HUDEP-2 (cell line): ENCODE measurements at regions not wholly inside any gene's neighbourhood (a gene's known extent, or its start where the extent isn't known, plus 50 kb on each side); places are given as distances from the start of the nearest gene placed in this dataset.
A peak's percentile ranks its signal among the peaks of the same experiment; 100 is the strongest.

Source experiments
- DNase-seq, 76 experiments: peaks; one replicate each; lab custom pipeline; 2025; ENCODE audit not compliant: unreplicated experiment in 76 of 76; lab: John Stamatoyannopoulos, UW

DNA sequence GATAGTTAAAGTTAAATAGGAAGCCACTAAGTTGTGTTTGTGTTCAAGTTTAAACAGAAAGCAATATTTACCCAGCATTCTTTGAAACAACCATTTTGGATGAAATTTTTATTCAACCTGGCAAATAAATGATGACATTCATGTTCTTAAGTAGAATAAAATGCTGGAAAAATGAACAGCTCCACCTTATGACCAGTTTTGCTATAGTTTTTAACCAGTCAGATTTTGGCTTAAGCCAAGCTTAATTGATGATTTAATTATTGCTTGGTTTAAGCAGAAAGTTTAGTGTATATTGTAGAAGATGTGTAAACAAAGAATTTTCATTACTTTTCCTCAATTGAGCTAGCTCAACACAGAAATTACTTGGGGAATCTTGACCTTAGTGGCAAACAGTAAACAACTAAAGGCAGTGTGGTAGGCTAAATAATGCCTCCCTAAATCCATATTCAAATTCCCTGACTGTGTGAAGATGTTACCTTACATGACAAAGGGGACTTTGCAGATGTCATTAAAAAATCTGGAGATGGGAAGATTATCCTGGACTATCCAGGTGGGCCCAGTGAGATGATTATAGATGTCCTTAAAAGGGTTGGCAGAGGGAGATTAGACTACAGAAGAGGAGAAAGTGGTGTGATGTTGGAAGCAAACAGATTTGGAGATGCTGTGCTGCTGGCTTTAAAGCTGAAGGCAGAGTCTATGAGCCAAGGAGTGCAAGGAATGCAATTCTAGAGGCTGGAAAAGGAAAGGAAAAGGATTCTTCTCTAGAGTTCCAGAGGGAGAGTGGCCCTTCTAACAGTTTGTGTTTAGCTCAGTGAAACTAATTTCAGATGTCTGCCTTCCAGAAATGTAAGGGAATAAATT, 448.6 kb upstream of the GOLIM4 start:
- DNase-seq, result no peak

DNA sequence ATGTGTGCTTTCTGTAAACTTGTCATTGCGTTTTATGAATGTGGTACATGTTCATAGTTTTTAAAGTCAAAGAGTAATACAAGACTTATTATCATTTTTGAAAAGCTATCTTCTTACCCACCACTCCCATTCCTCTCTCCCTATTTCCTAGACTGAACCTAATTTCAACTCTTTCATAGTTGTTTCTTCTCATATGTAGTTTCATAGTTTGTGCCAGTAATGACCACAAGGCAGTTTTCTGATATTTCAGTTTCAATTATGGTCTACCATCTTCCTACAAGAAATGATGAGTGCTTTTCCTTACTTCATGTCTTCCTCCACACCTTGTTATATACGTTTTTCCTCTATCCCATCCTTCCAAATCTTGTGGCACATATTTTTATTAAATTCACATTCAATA, 445.0 kb upstream of the GOLIM4 start:
- DNase-seq, result no peak

DNA sequence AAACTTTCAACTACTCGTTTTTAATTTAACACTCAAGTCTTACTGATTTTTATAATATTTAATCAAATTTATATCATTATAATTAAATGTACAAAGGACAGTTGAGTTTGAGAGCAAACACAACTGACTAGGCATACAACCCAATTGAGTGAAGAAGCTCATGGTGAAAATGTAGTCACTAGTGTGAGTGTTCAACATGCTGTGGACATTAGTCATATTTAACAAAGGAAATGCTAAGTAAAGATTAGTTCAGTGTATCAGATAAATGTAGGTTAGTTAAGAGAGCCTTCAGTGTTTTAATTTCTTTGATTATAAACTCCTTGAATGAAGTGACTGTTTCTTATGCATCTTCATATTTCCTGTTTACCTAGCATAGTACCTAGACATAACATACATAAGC, 444.2 kb upstream of the GOLIM4 start:
- no peak for DNase-seq

DNA sequence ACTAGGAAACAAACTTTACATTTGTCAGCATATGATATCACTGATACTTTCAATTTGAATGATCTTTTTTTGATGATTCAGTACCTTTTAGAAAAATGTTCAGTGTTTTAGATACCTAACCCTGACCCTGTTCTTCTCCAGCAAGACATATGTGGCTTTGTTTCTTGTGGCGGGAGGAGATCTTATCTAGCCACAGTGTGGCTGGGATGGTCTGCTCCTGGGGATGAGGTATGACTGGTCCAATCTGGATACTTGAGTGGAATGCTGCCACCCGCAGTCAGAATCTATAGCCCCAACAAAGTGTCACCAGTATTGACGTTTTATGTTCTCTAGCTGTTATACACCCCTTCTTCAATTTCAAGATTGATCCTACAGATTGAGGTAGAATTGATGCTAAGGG, 439.0 kb upstream of the GOLIM4 start:
- peak in 1 of 76 experiments; percentile 8 for DNase-seq

DNA sequence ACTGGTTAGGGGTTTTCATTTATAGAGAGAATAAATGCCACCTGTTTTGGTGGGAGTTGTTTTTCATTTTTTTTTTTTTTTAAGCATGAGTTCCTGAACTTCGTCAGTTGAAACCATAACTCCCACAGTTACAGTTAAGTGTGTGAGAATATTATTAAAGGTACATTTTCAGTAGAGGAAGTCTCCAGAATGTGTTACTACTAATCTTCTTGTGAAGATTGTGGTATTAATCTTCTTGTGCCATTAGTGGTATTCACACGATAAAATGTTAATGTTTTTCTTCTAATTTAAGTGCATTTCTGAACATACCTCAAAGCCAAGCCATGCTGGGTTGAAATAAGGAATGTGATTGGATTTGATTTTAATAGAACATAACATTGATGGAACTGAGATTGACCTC, 437.9 kb upstream of the GOLIM4 start:
- DNase-seq, result no peak

DNA sequence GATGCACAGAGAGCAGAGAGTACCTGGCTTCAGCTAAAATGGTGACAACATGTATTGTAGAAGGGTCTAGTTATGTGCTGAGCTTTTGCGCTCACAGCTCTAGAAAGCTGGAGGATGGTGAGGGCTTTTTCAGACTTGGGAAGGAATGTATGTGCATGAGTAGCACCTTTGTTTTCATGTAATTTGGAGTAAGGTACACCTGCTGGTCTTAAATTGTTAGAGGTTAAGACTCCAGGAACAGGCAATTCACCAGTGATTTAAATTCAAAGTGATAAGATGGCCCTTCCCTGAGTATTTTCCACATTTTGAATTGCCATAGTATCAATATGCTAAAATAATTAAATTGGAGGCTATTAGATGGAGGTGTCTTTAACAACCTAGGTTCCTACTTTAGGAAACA, 436.4 kb upstream of the GOLIM4 start:
- DNase-seq, result no peak

DNA sequence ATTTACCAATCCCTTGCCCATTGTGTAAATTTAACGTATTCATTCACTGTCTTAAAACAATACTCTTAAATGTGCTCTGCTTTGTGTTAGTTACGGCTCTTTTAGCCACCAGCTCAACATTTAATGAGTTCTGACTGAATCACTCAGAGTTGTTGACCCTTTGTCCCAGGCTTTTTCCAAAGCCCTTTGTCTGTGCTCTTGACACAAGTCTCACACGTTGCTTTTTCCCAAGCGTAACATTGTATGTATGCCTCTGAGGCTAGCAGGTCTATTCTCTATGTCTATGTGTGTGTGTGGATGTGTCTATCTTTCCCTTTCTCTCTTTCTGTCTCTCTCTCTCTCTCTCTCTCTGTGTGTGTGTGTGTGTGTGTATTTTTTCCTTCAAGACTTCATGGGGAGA, 435.4 kb upstream of the GOLIM4 start:
- DNase-seq, result no peak

DNA sequence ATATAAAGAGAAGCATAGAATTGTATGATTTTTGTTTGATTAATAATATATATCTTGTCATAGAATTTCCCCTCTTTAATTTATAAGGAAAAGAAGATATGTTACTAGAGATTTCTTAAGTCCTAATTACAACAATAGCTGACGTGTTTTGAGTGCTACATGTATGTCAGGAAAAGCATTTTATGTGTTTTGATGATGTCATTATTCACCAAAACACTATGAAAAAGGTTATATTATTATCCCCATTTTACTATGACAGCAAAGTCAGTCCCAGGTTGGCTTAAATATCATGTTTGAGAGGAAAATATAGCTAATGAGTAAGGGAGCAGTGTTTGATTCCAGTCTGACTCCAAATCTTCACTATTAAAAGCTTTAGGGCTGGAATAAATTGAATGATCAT, 428.4 kb upstream of the GOLIM4 start:
- DNase-seq, result no peak

DNA sequence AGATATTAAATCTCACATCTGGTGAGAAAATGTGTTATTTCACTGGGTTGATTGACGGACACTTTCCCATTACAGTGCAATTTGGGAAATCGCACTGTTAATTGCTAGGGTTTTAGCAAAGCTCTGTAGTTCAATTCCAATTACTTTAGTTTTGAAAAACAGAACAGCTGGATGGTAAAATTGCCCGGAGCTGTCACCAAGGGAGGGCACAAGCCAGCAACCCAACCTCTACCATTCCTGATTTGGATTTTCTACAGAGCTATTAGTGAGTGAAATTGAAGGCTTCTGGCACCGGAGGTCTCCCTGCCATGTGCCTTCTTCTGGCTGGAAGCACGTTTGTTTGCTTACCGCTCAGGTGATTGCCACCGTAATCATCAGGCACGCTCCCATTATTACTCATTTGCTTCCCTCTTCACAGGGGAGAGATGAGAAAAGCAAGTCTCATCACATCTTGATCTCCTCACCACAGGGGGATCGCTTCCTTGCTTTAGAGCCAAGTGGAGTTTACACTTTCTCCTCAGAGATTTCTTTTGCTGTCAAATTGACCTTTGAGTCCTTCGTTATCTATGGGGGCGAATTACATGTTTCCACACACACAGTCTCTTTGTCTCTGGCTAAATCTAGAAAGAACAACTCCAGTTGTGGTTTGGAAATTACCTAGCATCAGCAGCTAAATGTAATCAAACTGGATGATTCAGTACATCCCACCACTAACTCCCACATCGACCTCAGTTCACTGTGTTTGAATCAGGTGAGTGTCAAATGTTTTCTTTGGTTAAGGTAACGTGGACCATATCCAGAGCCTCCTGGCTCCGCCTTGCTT, 421.7 kb upstream of the GOLIM4 start:
- no peak for DNase-seq

DNA sequence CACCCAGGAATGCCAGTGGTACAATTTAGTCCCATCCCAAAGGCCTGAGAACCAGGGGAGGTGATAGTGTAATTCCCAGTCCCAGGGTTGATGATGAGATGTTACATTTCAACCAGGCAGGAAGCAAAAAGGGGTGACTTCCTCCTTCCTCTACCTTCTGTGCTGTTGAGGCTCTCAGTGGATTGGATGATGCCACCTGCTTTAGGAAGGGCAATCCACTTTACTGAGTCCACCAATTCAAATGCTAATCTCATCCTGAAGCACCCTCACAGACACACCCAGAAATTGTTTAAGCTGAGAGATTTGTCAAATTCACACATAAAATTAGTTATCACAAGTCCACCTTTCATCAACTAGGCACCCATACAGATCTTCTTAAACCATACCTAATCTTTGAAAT, 418.5 kb upstream of the GOLIM4 start:
- no peak for DNase-seq

DNA sequence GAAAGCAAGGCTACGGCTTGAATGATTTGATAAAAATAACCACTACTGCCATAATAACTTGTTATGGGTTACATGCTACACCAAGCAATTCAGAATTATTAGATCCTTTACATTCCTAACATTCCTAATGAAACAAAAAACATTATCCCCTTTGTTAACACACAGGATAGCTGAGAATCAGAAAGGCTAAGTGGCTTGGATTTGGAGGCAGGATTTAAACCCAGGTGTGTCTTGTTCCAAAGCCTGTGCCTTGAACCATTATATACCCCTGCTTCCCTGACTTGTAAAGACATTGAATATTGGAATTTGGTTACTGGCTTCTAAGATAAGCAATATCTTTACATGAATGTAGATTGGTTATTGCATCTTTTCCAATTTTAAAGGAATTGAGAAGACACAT, 417.1 kb upstream of the GOLIM4 start:
- DNase-seq, result no peak

DNA sequence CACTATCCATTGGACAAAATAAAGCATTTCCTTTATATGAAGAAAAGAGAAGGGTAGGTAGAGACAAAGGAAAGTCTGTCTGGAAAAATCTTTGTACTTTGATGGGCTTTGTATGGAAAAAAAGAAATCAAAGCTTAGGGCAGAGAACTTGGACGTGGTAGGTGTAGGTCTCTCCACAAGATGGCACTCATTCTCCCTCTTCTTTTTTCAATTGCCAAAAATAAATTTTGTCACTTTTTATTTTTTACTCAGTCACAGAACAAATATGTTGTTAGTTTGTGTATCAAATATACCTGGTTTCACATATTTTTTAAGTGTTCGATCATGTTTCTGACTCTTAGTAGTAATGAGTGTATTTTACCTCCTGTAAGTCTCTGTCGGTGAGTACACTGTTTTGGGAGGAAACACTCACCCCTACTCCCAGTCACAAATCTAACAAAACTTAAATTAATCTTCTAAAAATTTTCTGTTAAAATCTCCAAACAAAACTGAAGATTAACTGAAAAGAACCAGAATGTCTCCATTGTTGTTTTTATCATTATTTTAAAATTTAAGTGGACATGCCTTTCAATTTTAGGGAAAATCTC, 415.8 kb upstream of the GOLIM4 start:
- DNase-seq, result no peak

DNA sequence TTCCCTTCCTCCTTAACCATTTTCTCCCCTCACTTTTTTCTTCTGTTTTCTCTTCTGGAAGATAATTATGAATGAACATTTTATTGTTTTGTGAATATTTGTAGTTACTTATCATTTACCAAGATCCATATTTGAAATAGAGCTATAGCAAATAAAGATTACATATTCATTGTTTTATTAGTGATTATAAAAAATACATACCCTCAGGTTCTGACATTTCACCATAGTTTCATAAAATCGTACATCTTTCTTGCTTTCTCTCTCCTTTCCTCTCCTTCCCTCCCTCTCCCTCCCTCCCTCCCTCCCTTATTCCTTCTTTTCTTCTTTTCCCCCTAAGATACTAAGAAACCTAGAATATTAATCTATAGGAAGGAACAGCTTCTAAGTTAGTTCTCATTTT, 410.9 kb upstream of the GOLIM4 start:
- DNase-seq, result no peak

DNA sequence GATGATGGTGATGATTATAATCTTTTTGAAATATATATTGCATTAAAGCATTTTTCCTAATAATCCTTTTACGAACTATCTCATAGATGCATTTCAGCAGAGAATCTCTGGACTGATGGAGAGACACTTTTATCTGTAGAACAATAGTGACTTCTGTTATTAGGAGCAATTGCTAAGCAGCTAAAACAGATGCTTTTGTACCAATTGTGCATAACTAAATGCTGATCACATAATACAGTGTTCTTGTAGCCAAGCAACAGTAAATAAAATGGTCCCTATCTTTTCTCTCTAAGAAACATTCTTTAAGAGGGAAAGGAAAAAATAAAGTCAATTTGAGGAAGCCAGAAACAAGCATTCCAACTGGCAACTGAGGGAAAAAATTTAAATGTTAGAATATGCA, 405.8 kb upstream of the GOLIM4 start:
- DNase-seq, result no peak

DNA sequence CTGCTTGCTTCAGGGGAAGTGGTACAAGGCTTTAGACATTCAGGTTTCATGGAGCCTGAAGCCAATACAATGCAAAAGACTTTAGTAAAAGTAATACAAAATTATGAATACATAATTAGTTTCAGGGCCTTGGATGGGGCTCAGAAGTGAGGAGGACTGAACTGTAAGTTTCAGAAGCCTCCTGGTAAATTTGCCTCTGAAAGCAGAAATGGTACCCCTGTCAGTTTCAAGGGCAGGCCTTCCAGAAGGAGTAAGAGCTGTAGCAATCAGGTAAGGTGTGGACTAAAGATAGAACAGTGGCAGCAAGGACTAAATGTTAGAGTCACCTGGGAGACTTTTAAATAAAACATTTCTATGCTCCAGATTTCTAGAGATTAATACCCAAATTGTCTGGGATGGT, 402.5 kb upstream of the GOLIM4 start:
- DNase-seq, result no peak

DNA sequence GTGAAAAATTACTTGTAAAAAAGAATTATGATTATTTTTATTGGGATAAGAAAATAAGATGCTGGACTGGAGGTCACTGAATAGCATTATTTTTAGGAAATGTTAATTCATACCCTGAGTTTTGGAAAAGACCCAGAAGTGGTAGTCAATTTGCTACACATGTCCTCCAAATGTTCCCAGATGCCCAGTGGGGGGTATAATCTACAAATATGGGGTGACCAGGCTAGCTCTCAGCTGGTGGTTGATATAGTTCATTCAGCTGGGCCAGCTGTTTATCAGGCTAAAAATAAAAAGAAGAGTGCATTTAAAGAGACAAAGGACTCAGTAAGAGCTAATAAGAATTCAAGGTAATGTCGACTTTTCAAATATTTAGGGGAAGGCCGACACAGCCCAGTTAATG, 402.0 kb upstream of the GOLIM4 start:
- DNase-seq, result no peak

DNA sequence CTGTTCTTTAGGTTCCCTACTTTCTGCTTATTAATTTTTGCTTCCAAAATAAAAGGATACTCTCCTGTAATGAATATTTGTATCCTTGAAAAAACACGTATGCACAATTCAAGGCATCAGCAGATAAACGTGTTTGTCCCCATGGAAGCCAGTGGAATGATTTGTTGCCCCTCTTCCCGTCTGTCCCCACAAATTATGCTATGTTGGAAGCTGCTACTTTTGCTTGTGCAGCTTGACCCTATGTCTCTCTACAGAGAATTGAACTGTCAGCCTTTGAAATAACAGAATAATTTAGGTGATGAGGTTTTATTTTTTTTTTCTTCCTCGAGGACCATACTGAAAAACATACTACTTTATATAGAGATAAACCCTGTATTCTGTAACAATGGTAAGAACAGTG, 401.5 kb upstream of the GOLIM4 start:
- DNase-seq, result no peak

DNA sequence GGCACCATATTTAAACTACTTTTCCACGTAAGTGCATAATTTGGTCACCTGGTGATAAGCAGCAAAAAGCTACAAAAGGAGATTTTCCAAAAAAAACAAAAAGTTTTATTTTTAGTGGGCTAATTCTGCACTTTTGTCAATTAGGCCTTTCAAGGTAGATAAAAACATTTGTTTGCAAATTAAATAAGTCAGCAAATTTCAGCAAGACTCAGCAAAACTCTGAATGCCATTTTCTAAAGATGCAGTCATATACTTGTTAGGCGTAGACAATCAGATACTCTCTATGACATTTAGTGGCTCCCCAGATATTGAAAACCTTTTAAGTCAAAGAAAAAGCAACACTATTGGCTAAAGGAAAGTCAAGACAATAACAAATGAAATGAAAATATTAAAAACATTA, 400.2 kb upstream of the GOLIM4 start:
- DNase-seq, result no peak

DNA sequence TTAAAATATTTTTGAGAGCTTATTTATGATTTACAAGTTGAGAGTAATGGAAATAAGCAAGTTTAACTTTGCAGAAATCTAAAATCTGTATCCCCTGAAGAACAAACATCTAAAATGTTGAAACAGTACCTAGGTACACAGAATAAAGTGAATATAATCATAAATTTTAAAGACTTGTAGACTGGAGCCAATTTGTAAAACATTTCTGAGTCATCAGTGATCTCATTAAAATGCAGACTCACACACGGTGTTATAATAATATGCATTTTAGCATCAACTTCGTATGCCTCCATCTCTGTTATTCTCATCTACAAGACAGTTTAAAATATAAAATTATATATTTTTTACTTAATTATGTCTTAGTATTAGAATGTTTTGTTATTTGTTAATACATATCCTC, 399.5 kb upstream of the GOLIM4 start:
- DNase-seq, result no peak

DNA sequence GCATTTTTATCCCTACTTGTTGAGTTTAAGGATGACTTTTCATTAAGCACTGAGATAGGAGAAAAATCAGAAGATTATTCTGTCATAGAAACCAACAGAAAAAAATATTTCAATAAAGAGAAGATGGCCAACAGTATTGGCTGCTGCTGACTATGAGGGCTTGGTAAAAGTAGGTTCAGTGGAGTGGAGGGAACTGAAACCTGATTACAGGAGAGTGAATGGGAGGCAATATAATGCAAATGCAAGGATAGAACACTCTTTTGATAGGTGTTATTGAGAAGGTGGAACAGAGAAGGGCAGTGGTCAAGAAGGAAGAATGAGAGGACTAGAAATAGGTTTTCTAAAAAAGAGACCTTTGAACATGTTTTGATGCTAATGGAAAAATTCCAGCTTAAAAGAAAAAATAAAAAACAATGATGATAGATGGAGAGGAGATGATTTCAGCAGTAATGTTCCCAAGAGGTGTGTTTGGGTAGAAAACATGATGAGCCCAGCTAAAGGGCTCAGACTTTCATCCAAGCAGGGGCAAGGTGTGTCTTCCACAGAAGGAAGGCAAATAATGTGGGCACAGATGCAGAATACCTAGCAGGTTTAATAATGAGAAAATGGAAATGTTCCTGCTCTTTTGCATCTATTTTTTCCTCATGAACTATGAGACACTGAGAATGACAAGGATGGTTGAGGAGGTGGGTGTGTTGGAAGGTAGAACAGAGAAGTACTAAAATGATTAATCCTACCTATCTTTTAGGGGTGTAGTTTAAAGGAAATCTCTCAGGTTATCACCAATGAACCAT, 397.9 kb upstream of the GOLIM4 start:
- no peak for DNase-seq

DNA sequence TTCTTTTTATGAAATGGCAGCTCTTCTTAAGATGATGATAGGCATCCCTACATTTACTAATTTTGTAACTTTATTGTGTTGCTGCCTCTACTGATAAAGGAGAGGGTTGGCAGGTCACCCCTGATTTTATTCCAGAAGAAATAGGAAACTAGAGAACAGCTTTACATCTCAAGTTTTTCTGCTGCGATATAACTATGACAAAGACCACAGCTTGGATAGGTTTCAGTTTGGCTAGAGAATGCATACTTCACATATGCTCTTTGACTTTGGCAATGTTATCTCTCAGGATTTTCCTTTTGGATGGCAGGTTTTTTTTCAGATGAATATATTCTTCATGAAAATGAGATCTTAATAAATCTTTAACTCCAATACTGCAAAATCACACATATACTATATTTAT, 395.3 kb upstream of the GOLIM4 start:
- DNase-seq, result no peak
